HCT116 (cell line): ENCODE measurements at regions not wholly inside any gene's neighbourhood (a gene's known extent, or its start where the extent isn't known, plus 50 kb on each side); places are given as distances from the start of the nearest gene placed in this dataset.

Experiments
- ATAC-seq: fragments of 200-7000 bp; cut with Tn5 transposase; 2 replicates; pipeline ENCODE4 v1.9.1; 2020; ENCODE audit warnings: mild to moderate bottlenecking, moderate library complexity
- BruUV-seq: library from RNA; stranded (reverse); fragments of 400-500 nt; replicated peaks from 2 replicates; lab custom pipeline; 2021; lab: Mats Ljungman, UMichigan
- CTCF ChIA-PET: fragments of 300-600 bp; sonication (Branson Sonifier 250); formaldehyde crosslinking; loops from one replicate; lab custom pipeline; 2021; ENCODE audit warnings: antibody characterized with exemption; lab: Charles Lee
- POLR2A ChIA-PET: fragments of 300-600, 350-600 bp; sonication (Branson Sonifier 250); formaldehyde crosslinking; loops from one replicate; lab custom pipeline; 2021; ENCODE audit warnings: antibody characterized with exemption; lab: Charles Lee
- RAD21 ChIA-PET, 2 experiments: fragments of 300-600 bp; sonication (Branson Sonifier 250); formaldehyde crosslinking; loops; one replicate each; lab custom pipeline; 2023; ENCODE audit warnings: low total read pairs in 2 of 2; ENCODE audit not compliant: uncharacterized antibody in 2 of 2, unreplicated experiment in 2 of 2, low non-redundant PET in 1 of 2; lab: Charles Lee
- DNase-seq: peaks from one replicate; pipeline ENCODE4 v3.0.0-alpha.2; 2010; ENCODE audit warnings: low read depth, low spot score
- H2AFZ ChIP-seq: fragments of 200-600 bp; shearing (Covaris generic), sonication (generic); 2 replicates; pipeline ENCODE4 v1.6.1; 2017; ENCODE audit warnings: low read depth, mixed run types, mixed read lengths, antibody characterized with exemption, low read length; ENCODE audit not compliant: poor library complexity, severe bottlenecking
- H3K27ac ChIP-seq: 2 replicates; pipeline ENCODE4 v1.5.1; 2012; ENCODE audit warnings: low read depth, low read length
- H3K27me3 ChIP-seq: fragments of 200-600 bp; sonication (generic); 2 replicates; pipeline ENCODE4 v1.6.1; 2016; ENCODE audit warnings: mixed run types, low read length, mixed read lengths; ENCODE audit not compliant: insufficient read depth
- H3K36me3 ChIP-seq, 2 experiments: fragments of 200-500 bp in 1 of 2; fragments of 200-600 bp in 1 of 2; sonication (Bioruptor generic) in 1 of 2; sonication (generic) in 1 of 2; 2 replicates each; pipeline versions ENCODE4 v1.5.1 to v1.6.1; 2014 to 2016; ENCODE audit warnings: low read length in 2 of 2, inconsistent platforms in 1 of 2, mixed read lengths in 1 of 2, mixed run types in 1 of 2; ENCODE audit not compliant: insufficient read depth in 2 of 2, control insufficient read depth in 1 of 2
- H3K4me1 ChIP-seq, 2 experiments: fragments of 200-600 bp in 1 of 2; sonication (generic) in 1 of 2; 2 replicates each; pipeline versions ENCODE4 v1.5.1 to v1.6.1; 2012 to 2017; ENCODE audit warnings: low read length in 2 of 2, inconsistent platforms in 1 of 2, mild to moderate bottlenecking in 1 of 2, mixed read lengths in 1 of 2, mixed run types in 1 of 2, moderate library complexity in 1 of 2; ENCODE audit not compliant: insufficient read depth in 2 of 2, control insufficient read depth in 1 of 2
- H3K4me2 ChIP-seq: fragments of 200-600 bp; sonication (generic); 2 replicates; pipeline ENCODE4 v1.6.1; 2017; ENCODE audit warnings: mixed run types, low read length, mixed read lengths
- H3K4me3 ChIP-seq, 2 experiments: fragments of 200-600 bp in 1 of 2; sonication (generic) in 1 of 2; replicated peaks in 1 of 2; 2 replicates each; pipeline ENCODE4 v1.5.1; 2011 to 2016; ENCODE audit warnings: low read length in 2 of 2, control low read depth in 1 of 2, low read depth in 1 of 2, mild to moderate bottlenecking in 1 of 2, mixed read lengths in 1 of 2, mixed run types in 1 of 2
- H3K79me2 ChIP-seq: fragments of 200-600 bp; sonication (generic); 2 replicates; pipeline ENCODE4 v1.6.1; 2017; ENCODE audit warnings: mild to moderate bottlenecking, mixed run types, low read length, moderate library complexity, mixed read lengths; ENCODE audit not compliant: insufficient read depth
- H3K9ac ChIP-seq: fragments of 200-600 bp; sonication (generic); 2 replicates; pipeline ENCODE4 v1.6.1; 2016; ENCODE audit warnings: low read length, mixed read lengths
- H3K9me2 ChIP-seq: fragments of 200-600 bp; sonication (generic), shearing (Covaris generic); 2 replicates; pipeline ENCODE4 v1.6.1; 2017; ENCODE audit warnings: mixed run types, mild to moderate bottlenecking, moderate library complexity; ENCODE audit not compliant: insufficient read depth
- H3K9me3 ChIP-seq, 2 experiments: fragments of 200-500 bp in 1 of 2; fragments of 200-600 bp in 1 of 2; sonication (Bioruptor generic) in 1 of 2; sonication (generic) in 1 of 2; 2 replicates each; pipeline ENCODE4 v1.6.1; 2014 to 2017; ENCODE audit warnings: low read length in 2 of 2, mixed read lengths in 2 of 2, inconsistent platforms in 1 of 2, low read depth in 1 of 2, mild to moderate bottlenecking in 1 of 2, mixed run types in 1 of 2, moderate library complexity in 1 of 2; ENCODE audit not compliant: control insufficient read depth in 1 of 2, insufficient read depth in 1 of 2
- H4K20me1 ChIP-seq: fragments of 200-600 bp; sonication (generic), shearing (Covaris generic); 2 replicates; pipeline ENCODE4 v1.6.1; 2017; ENCODE audit warnings: mixed run types, mild to moderate bottlenecking, moderate library complexity; ENCODE audit not compliant: insufficient read depth
- CBX3 ChIP-seq: IDR thresholded peaks from 2 replicates; pipeline ENCODE4 v1.6.1; 2012; ENCODE audit warnings: low read depth
- CEBPB ChIP-seq: IDR thresholded peaks from 2 replicates; pipeline ENCODE4 v1.6.1; 2012; ENCODE audit warnings: low read depth
- CTCF ChIP-seq, 3 experiments: fragments of 200-600 bp in 1 of 3; sonication (generic) in 1 of 3; IDR thresholded peaks in 2 of 3; conservative IDR thresholded peaks in 1 of 3; 2 replicates each; pipeline ENCODE4 v1.5.1; 2012 to 2017; ENCODE audit warnings: low read depth in 2 of 3, low read length in 2 of 3, antibody characterized with exemption in 1 of 3, borderline replicate concordance in 1 of 3, control low read depth in 1 of 3, mild to moderate bottlenecking in 1 of 3, mixed read lengths in 1 of 3, mixed run types in 1 of 3, moderate library complexity in 1 of 3; ENCODE audit not compliant: insufficient read depth in 1 of 3
- ELF1 ChIP-seq: IDR thresholded peaks from 2 replicates; pipeline ENCODE4 v1.6.1; 2012; ENCODE audit warnings: low read depth, borderline replicate concordance
- EZH2 ChIP-seq: fragments of 200-600 bp; sonication (generic); IDR thresholded peaks from 2 replicates; pipeline ENCODE4 v1.6.1; 2017; ENCODE audit warnings: antibody characterized with exemption, mixed run types
- EZH2phosphoT487 ChIP-seq: fragments of 200-600 bp; IDR thresholded peaks from 2 replicates; pipeline ENCODE4 v1.6.1; 2018; ENCODE audit warnings: antibody characterized with exemption, borderline replicate concordance
- POLR2A ChIP-seq: IDR thresholded peaks from 2 replicates; pipeline ENCODE4 v1.7.0; 2011; ENCODE audit warnings: borderline replicate concordance; ENCODE audit not compliant: insufficient read depth, insufficient read length; ENCODE audit errors: extremely low read depth
- POLR2AphosphoS5 ChIP-seq: IDR thresholded peaks from 2 replicates; pipeline ENCODE4 v1.6.1; 2011; ENCODE audit warnings: mild to moderate bottlenecking, low read depth, low read length, moderate library complexity
- RAD21 ChIP-seq: IDR thresholded peaks from 2 replicates; pipeline ENCODE4 v1.6.1; 2012; ENCODE audit warnings: low read depth, mild to moderate bottlenecking
- SP1 ChIP-seq: IDR thresholded peaks from 2 replicates; pipeline ENCODE4 v1.6.1; 2012; ENCODE audit warnings: low read depth
- SRF ChIP-seq: IDR thresholded peaks from 2 replicates; pipeline ENCODE4 v1.6.1; 2012; ENCODE audit warnings: low read depth
- TCF7L2 ChIP-seq: IDR thresholded peaks from 2 replicates; pipeline ENCODE4 v1.7.0; 2011; ENCODE audit warnings: borderline replicate concordance, inconsistent platforms; ENCODE audit not compliant: insufficient read depth, insufficient read length; ENCODE audit errors: extremely low read depth
- ZBTB33 ChIP-seq: IDR thresholded peaks from 2 replicates; pipeline ENCODE4 v1.6.1; 2011; ENCODE audit warnings: mild to moderate bottlenecking, low read length, moderate library complexity; ENCODE audit not compliant: insufficient replicate concordance; ENCODE audit errors: extremely low read depth
- ZNF274 ChIP-seq: fragments of 200-500 bp; sonication (Bioruptor generic); IDR thresholded peaks from 2 replicates; pipeline ENCODE4 v1.6.1; 2014; ENCODE audit warnings: mild to moderate bottlenecking, low read depth, low read length, inconsistent platforms
- intact Hi-C: fragments of 100-400 bp; cut with micrococcal nuclease; formaldehyde crosslinking; loops from 2 replicates; pipeline ENCODE4 v1.10.0; 2022

- H3K4me1 ChIP-seq, result no peaks in the 10 kb centered on the region
- ChIA-PET POLR2A (no interaction called here), CTCF (no interaction called here), RAD21 (no interaction called here)
- DNase-seq (no peak), ATAC-seq (no peak)
- BruUV-seq, result no TSS peak
- no peak overlapping the region for H3K27ac ChIP-seq
- no peak overlapping the region for H3K4me2 ChIP-seq
- no peaks in the 10 kb centered on the region for H3K36me3 ChIP-seq
- H3K9me3 ChIP-seq, result no peaks in the 10 kb centered on the region
- TF ChIP-seq EZH2phosphoT487 (no peak), CTCF (IDR thresholded peaks at IDR 0.05 in 2 of 3, conservative IDR thresholded peaks at IDR 0.05 in 1 of 3; ENCODE audit: borderline replicate concordance in 1 of 3, insufficient read depth in 1 of 3, low read depth in 2 of 3, low read length in 2 of 3) (no peak), EZH2 (no peak), CBX3 (no peak), CEBPB (no peak), ZNF274 (no peak), SRF (no peak), POLR2A (no peak), ELF1 (no peak), POLR2AphosphoS5 (no peak), TCF7L2 (no peak), ZBTB33 (no peak), RAD21 (no peak), SP1 (no peak)
- H3K4me3 ChIP-seq, result no peak overlapping the region
- intact Hi-C loops, result no loop called here
- H3K9ac ChIP-seq, result no peak overlapping the region
- no peaks in the 10 kb centered on the region for H3K79me2 ChIP-seq
- H2AFZ ChIP-seq, result no peak overlapping the region
- H4K20me1 ChIP-seq, result no peaks in the 10 kb centered on the region
- no peaks in the 10 kb centered on the region for H3K27me3 ChIP-seq
- H3K9me2 ChIP-seq, result no peaks in the 10 kb centered on the region
These were observed 59.7 kb downstream of the HES1 start for GRCh38 chr3:194195611-194196010.
